H1 (cell line): ENCODE measurements at regions not wholly inside any gene's neighbourhood (a gene's known extent, or its start where the extent isn't known, plus 50 kb on each side); places are given as distances from the start of the nearest gene placed in this dataset.
A peak's percentile ranks its signal among the peaks of the same experiment; 100 is the strongest.

Source experiments
- CTCF ChIA-PET: fragments of 300-600 bp; sonication (Branson Sonifier 250); formaldehyde crosslinking; loops from one replicate; lab custom pipeline; 2021; ENCODE audit not compliant: partially characterized antibody; lab: Charles Lee
- POLR2A ChIA-PET: fragments of 300-600 bp; sonication (Branson Sonifier 250); formaldehyde crosslinking; loops from one replicate; lab custom pipeline; 2021; ENCODE audit warnings: inconsistent platforms; ENCODE audit not compliant: partially characterized antibody; lab: Charles Lee
- DNase-seq, 2 experiments: peaks; one replicate each; pipeline versions ENCODE4 v3.0.0 to v3.0.0-alpha.2; 2010 to 2022; ENCODE audit warnings: low spot score in 2 of 2, low read depth in 1 of 2, mixed read lengths in 1 of 2
- FAIRE-seq: peaks from 2 replicates; lab custom pipeline; 2011; peaks lifted over from hg19 to GRCh38; lab: Jason Lieb, UNC
- H2AFZ ChIP-seq: 2 replicates; pipeline ENCODE4 v1.8.1; 2012; ENCODE audit warnings: low read length, inconsistent platforms
- H2AK5ac ChIP-seq: 2 replicates; pipeline ENCODE4 v1.6.1; 2013; ENCODE audit warnings: low read depth, low read length
- H2BK120ac ChIP-seq: replicated peaks from 2 replicates; pipeline ENCODE3; 2013; ENCODE audit warnings: low read depth, low read length, inconsistent platforms
- H2BK12ac ChIP-seq: 2 replicates; pipeline ENCODE4 v1.6.1; 2013; ENCODE audit warnings: low read depth, low read length
- H2BK15ac ChIP-seq: 2 replicates; pipeline ENCODE4 v1.6.1; 2013; ENCODE audit warnings: low read length
- H2BK20ac ChIP-seq: 2 replicates; pipeline ENCODE4 v1.6.1; 2013; ENCODE audit warnings: low read length
- H2BK5ac ChIP-seq: 2 replicates; pipeline ENCODE4 v1.6.1; 2013; ENCODE audit warnings: low read depth, low read length
- H3K14ac ChIP-seq: 2 replicates; pipeline ENCODE4 v1.6.1; 2013; ENCODE audit warnings: inconsistent platforms; ENCODE audit not compliant: insufficient read length
- H3K18ac ChIP-seq: 2 replicates; pipeline ENCODE4 v1.6.1; 2013; ENCODE audit warnings: low read length; ENCODE audit errors: extremely low read depth
- H3K23ac ChIP-seq: 2 replicates; pipeline ENCODE4 v1.6.1; 2013; ENCODE audit warnings: inconsistent platforms; ENCODE audit not compliant: insufficient read length
- H3K23me2 ChIP-seq: 2 replicates; pipeline ENCODE4 v1.6.1; 2013; ENCODE audit warnings: low read depth, low read length
- H3K27ac ChIP-seq: 2 replicates; pipeline ENCODE4 v1.6.1; 2011; ENCODE audit warnings: low read depth, low read length, inconsistent platforms
- H3K27me3 ChIP-seq, 4 experiments: replicated peaks in 1 of 4; 1 replicate in 1 of 4; 2 replicates in 3 of 4; pipeline versions ENCODE4 v1.6.1 to v1.8.1; 2011 to 2013; ENCODE audit warnings: low read length in 3 of 4, mild to moderate bottlenecking in 3 of 4, inconsistent platforms in 2 of 4, mixed read lengths in 2 of 4, moderate library complexity in 1 of 4; ENCODE audit not compliant: control insufficient read depth in 3 of 4, insufficient read depth in 3 of 4; ENCODE audit errors: extremely low read depth in 1 of 4
- H3K36me3 ChIP-seq, 4 experiments: 2 replicates each; pipeline versions ENCODE4 v1.6.1 to v1.8.1; 2011 to 2013; ENCODE audit warnings: mild to moderate bottlenecking in 4 of 4, low read length in 3 of 4, moderate library complexity in 2 of 4, control low read depth in 1 of 4, inconsistent platforms in 1 of 4; ENCODE audit not compliant: insufficient read depth in 4 of 4, control insufficient read depth in 2 of 4
- H3K4ac ChIP-seq: replicated peaks from 2 replicates; pipeline ENCODE3; 2013; ENCODE audit warnings: low read length, low read depth, mixed read lengths, inconsistent platforms; ENCODE audit not compliant: insufficient read length
- H3K4me1 ChIP-seq, 4 experiments: replicated peaks in 1 of 4; 1 replicate in 1 of 4; 2 replicates in 3 of 4; pipeline versions ENCODE4 v1.6.1 to v1.8.1; 2011 to 2013; ENCODE audit warnings: low read length in 3 of 4, inconsistent platforms in 2 of 4, mixed read lengths in 1 of 4; ENCODE audit not compliant: insufficient read depth in 4 of 4, control insufficient read depth in 3 of 4
- H3K4me2 ChIP-seq, 2 experiments: 2 replicates each; pipeline versions ENCODE4 v1.6.1 to v1.8.1; 2011 to 2013; ENCODE audit warnings: low read depth in 2 of 2, low read length in 2 of 2, control low read depth in 1 of 2, inconsistent platforms in 1 of 2, mild to moderate bottlenecking in 1 of 2; ENCODE audit not compliant: insufficient read depth in 1 of 2
- H3K4me3 ChIP-seq, 4 experiments: fragments of 200-600, 300-600 bp in 1 of 4; sonication (generic), shearing (Covaris generic), sonication (Bioruptor Twin) in 1 of 4; 2 replicates each; pipeline versions ENCODE4 v1.5.1 to v1.8.1; 2011 to 2016; ENCODE audit warnings: low read length in 4 of 4, low read depth in 3 of 4, control low read depth in 2 of 4, inconsistent platforms in 2 of 4, mild to moderate bottlenecking in 2 of 4, mixed read lengths in 1 of 4, moderate library complexity in 1 of 4; ENCODE audit not compliant: insufficient read depth in 2 of 4; ENCODE audit errors: extremely low read depth in 1 of 4
- H3K56ac ChIP-seq: replicated peaks from 2 replicates; pipeline ENCODE3; 2013; ENCODE audit warnings: low read depth, mild to moderate bottlenecking, mixed read lengths, low read length, inconsistent platforms; ENCODE audit not compliant: insufficient read length
- H3K79me1 ChIP-seq: 2 replicates; pipeline ENCODE4 v1.6.1; 2013; ENCODE audit warnings: low read depth, low read length, control low read depth
- H3K79me2 ChIP-seq, 2 experiments: 2 replicates each; pipeline versions ENCODE4 v1.6.1 to v1.8.1; 2012 to 2013; ENCODE audit warnings: low read length in 2 of 2, mild to moderate bottlenecking in 2 of 2, inconsistent platforms in 1 of 2; ENCODE audit not compliant: insufficient read depth in 2 of 2, control insufficient read depth in 1 of 2
- H3K9ac ChIP-seq, 4 experiments: replicated peaks in 1 of 4; 1 replicate in 1 of 4; 2 replicates in 3 of 4; pipeline versions ENCODE4 v1.6.1 to v1.8.1; 2011 to 2013; ENCODE audit warnings: low read depth in 3 of 4, low read length in 3 of 4, control low read depth in 2 of 4, mild to moderate bottlenecking in 2 of 4, moderate library complexity in 2 of 4, inconsistent platforms in 1 of 4; ENCODE audit errors: extremely low read depth in 1 of 4
- H3K9me3 ChIP-seq, 2 experiments: 2 replicates each; pipeline versions ENCODE4 v1.6.1 to v1.8.1; 2012 to 2013; ENCODE audit warnings: mild to moderate bottlenecking in 2 of 2, moderate library complexity in 2 of 2, control low read depth in 1 of 2, inconsistent platforms in 1 of 2, low read depth in 1 of 2, low read length in 1 of 2, mixed read lengths in 1 of 2; ENCODE audit not compliant: insufficient read depth in 2 of 2
- H4K20me1 ChIP-seq, 2 experiments: replicated peaks in 1 of 2; 2 replicates each; pipeline versions ENCODE3 to v1.8.1; 2011 to 2013; ENCODE audit warnings: inconsistent platforms in 2 of 2, low read length in 2 of 2, mild to moderate bottlenecking in 1 of 2; ENCODE audit not compliant: insufficient read depth in 2 of 2, control insufficient read depth in 1 of 2
- H4K5ac ChIP-seq: 2 replicates; pipeline ENCODE4 v1.6.1; 2013; ENCODE audit warnings: low read length, low read depth, mixed read lengths, inconsistent platforms; ENCODE audit not compliant: insufficient read length
- H4K8ac ChIP-seq: 2 replicates; pipeline ENCODE4 v1.8.0; 2013; ENCODE audit warnings: mild to moderate bottlenecking, moderate library complexity, low read length, inconsistent platforms; ENCODE audit not compliant: insufficient read depth; ENCODE audit errors: extremely low read depth
- H4K91ac ChIP-seq: replicated peaks from 2 replicates; pipeline ENCODE3; 2013; ENCODE audit warnings: low read length, mixed read lengths, inconsistent platforms; ENCODE audit not compliant: insufficient read length
- ATF2 ChIP-seq: IDR thresholded peaks from 2 replicates; pipeline ENCODE4 v1.6.1; 2012; ENCODE audit warnings: low read length, inconsistent platforms
- BACH1 ChIP-seq: IDR thresholded peaks from 2 replicates; pipeline ENCODE4 v1.6.1; 2012; ENCODE audit warnings: low read length, improper control_type of control experiment
- CBX8 ChIP-seq: fragments of 300-800, 300-1000 bp; sonication (generic); IDR thresholded peaks from 2 replicates; pipeline ENCODE4 v1.7.1; 2016; ENCODE audit warnings: low read depth, low read length, borderline replicate concordance
- CTBP2 ChIP-seq: IDR thresholded peaks from 2 replicates; pipeline ENCODE4 v1.7.0; 2011; ENCODE audit warnings: borderline replicate concordance, mild to moderate bottlenecking, moderate library complexity, mixed read lengths, low read length; ENCODE audit not compliant: insufficient read depth, insufficient read length
- MAFK ChIP-seq: IDR thresholded peaks from 2 replicates; pipeline ENCODE4 v1.6.1; 2012; ENCODE audit warnings: low read depth, mild to moderate bottlenecking, improper control_type of control experiment, low read length
- NANOG ChIP-seq: IDR thresholded peaks from 2 replicates; pipeline ENCODE4 v1.6.1; 2011; ENCODE audit warnings: low read length, low read depth, mild to moderate bottlenecking, inconsistent platforms; ENCODE audit not compliant: insufficient read depth, poor library complexity, severe bottlenecking
- POU5F1 ChIP-seq: IDR thresholded peaks from 2 replicates; pipeline ENCODE4 v1.6.1; 2011; ENCODE audit warnings: low read depth, mild to moderate bottlenecking, low read length, moderate library complexity
- SP1 ChIP-seq: IDR thresholded peaks from 2 replicates; pipeline ENCODE4 v1.6.1; 2011; ENCODE audit warnings: low read depth, low read length
- TAF7 ChIP-seq: optimal IDR thresholded peaks from 2 replicates; pipeline ENCODE3; 2011; ENCODE audit warnings: low read depth, mild to moderate bottlenecking, inconsistent platforms, low read length, moderate library complexity, borderline replicate concordance
- WGBS, 2 experiments: shearing (Covaris generic) in 1 of 2; methylation state at CpG; one replicate each; pipeline versions ENCODE4 v1.1.6 to v1.1.7; 2013 to 2015; ENCODE audit warnings: low lambda C conversion rate in 2 of 2, mixed read lengths in 2 of 2, inconsistent platforms in 1 of 2, low coverage in 1 of 2, missing lambda C conversion rate in 1 of 2; ENCODE audit not compliant: insufficient replicate concordance in 2 of 2, insufficient coverage in 1 of 2, insufficient read length in 1 of 2; ENCODE audit errors: extremely low coverage in 1 of 2, missing lambda C conversion rate in 1 of 2; 5-methylcytosine and 5-hydroxymethylcytosine counted together

- H2BK20ac ChIP-seq = no peak overlapping the region
- no peak overlapping the region for H3K56ac ChIP-seq
- H3K4me3 ChIP-seq = no peak overlapping the region
- no peaks in the 10 kb centered on the region for H3K79me1 ChIP-seq
- no peak overlapping the region for H2BK5ac ChIP-seq
- no peak overlapping the region for H4K5ac ChIP-seq
- no peaks in the 10 kb centered on the region for H3K23me2 ChIP-seq
- FAIRE-seq = no peak
- no peak overlapping the region for H2AFZ ChIP-seq
- no peak overlapping the region for H3K14ac ChIP-seq
- H3K4me2 ChIP-seq = no peak overlapping the region; a peak in 1 of 4 replicates
- H3K36me3 ChIP-seq = no peaks in the 10 kb centered on the region
- H4K8ac ChIP-seq = no peak overlapping the region
- no peak overlapping the region for H3K23ac ChIP-seq
- no peak overlapping the region for H3K27ac ChIP-seq
- no peaks in the 10 kb centered on the region for H4K20me1 ChIP-seq
- TF ChIP-seq SP1 (0 out of 2 replicates have a peak, but pooled peaks have one; percentile 11), CTBP2 (no peak), POU5F1 (no peak), NANOG (no peak), BACH1 (peak; percentile 64; the same call in 1 of the 2 replicates), MAFK (peak; percentile 70), ATF2 (peak; percentile 84; the same call in 1 of the 2 replicates), CBX8 (no peak), TAF7 (no peak)
- H3K4me1 ChIP-seq = no peaks in the 10 kb centered on the region
- H3K79me2 ChIP-seq = no peaks in the 10 kb centered on the region
- CTCF ChIA-PET = no interaction called here
- H3K27me3 ChIP-seq = no peaks in the 10 kb centered on the region
- no peak overlapping the region for H3K4ac ChIP-seq
- no peaks in the 10 kb centered on the region; a peak in 1 of 4 replicates for H3K9me3 ChIP-seq
- H3K18ac ChIP-seq = no peak overlapping the region
- H3K9ac ChIP-seq = no peak overlapping the region
- POLR2A ChIA-PET = no interaction called here
- DNase-seq = no peak
- 67% methylated on average over 3 of the region's 3 CpGs; no CpG with 5 or more reads in 1 of the 2 experiments for WGBS, 2 experiments
- H2AK5ac ChIP-seq = no peak overlapping the region
- H2BK12ac ChIP-seq = no peak overlapping the region
- no peak overlapping the region for H2BK120ac ChIP-seq
- no peak overlapping the region for H2BK15ac ChIP-seq
- no peak overlapping the region for H4K91ac ChIP-seq
Observed at GRCh38 chr5:166111021-166111420, 2180.4 kb upstream of the WWC1 start.
